NCI-H446 treated with DMSO at 0.1 percent for 48 hours (cell line): ENCODE measurements at regions not wholly inside any gene's neighbourhood (a gene's known extent, or its start where the extent isn't known, plus 50 kb on each side); places are given as distances from the start of the nearest gene placed in this dataset.
"Not testable (repeated sequence)": the region's sequence is repeated elsewhere in the genome, so short reads cannot be mapped to it uniquely, and the experiment has no call there.

Experiments used
- DNase-seq: peaks from one replicate; lab custom pipeline; 2025; lab: John Stamatoyannopoulos, UW

- no peak for DNase-seq
Observed at GRCh38 chr7:42685911-42686310, 226.0 kb downstream of the C7orf25 start.

- DNase-seq = no peak
Observed at GRCh38 chr7:42677751-42678699, 233.8 kb downstream of the C7orf25 start.

DNA sequence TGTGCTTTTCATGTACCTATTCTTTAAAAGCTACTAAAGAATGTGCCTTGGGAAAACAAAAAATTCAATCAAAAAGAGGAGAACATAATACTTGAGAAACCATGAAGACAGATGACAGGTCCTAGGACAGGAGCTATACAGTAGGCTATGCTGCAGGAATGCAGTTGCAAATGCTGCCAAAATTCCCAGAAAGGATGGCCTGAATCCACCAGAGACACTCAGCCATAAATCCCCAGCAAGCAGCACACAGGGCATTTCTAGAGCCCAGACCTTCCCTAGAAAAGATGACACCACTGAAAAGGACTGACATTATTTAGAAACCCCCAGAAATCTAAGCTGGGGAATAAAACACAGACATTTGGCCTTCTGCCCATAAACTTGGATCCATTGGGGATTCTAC lies 237.3 kb downstream of the C7orf25 start:
- DNase-seq = no peak

GRCh38 chr7:42673951-42674350 lies 237.9 kb downstream of the C7orf25 start:
- DNase-seq = no peak

DNA sequence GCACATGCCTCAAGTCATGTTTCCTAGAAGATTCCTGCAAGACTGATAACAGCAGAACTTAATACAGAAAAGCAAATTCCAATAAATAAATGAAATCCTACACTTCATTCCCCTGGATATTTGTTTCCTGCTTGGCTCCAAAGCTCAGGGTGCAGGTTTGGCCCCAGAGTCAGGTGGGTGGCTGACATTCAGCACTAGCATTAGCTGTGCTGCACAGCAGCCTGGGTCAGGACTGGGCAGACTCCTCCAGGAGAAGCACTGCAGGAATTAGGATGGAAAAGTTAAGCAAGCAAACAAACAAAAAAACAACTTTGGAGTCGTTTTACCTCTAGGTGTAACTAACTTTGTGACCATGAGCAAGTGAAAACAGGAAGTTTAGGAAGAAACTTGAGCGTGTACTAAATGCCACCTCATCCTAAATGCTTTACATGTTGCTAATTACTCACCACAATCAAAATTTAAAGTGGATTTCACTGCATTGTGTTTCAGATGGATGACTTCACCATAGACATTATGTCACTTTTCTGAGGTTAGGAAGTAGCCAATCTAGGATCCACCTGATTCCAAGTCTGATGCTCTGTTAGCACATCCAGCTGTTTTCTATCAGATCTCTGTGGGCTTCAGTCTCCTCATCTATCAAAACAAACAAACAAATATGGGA lies 239.4 kb downstream of the C7orf25 start:
- no peak for DNase-seq

DNA sequence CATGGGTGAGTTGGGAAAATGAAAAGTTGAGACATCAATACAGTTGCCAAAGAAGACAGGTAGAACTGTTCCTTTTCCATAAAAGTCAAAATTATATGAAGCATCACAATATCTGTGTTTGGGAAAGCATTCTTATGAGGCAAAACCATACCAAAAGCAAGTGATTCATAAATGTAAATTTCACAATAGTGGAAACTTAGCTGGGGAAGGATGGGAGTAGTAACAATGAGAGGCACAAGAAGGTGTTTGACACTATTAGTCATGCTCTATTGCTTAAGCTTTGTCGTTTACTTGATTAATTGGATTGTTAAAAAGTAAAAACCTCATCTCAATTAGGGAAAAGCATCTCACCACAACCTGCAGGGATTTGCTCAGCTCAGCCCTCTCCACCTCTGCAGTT lies 240.2 kb downstream of the C7orf25 start:
- no peak for DNase-seq

DNA sequence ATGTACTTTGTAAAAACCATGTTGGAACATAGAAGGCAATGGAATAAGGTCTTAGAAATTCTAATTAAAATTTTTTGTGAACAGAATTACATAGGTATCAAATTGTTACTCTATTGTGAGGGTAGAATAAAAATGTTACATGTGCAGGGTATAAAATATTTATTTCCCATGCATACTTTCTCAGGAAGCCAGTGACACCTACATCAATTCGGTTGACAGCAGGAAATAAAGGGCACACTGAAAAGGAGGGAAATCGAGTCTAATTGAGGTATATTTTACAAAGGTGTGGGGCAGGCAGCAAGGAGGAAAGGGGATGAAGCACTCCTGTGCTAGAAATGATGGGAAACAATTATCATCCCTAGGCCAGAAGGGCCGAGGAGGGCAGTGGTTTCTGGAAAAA lies 244.9 kb downstream of the C7orf25 start:
- DNase-seq = no peak

- no peak for DNase-seq
Observed at GRCh38 chr7:42662862-42663261, 249.0 kb downstream of the C7orf25 start.

- DNase-seq = no peak
Observed at GRCh38 chr7:42661312-42661711, 250.6 kb downstream of the C7orf25 start.

- no peak for DNase-seq
Observed at GRCh38 chr7:42650701-42651100, 261.2 kb downstream of the C7orf25 start.

- DNase-seq = no peak
Observed at GRCh38 chr7:42650171-42650570, 261.7 kb downstream of the C7orf25 start.

- DNase-seq = no peak
Observed at GRCh38 chr7:42645906-42646305, 266.0 kb downstream of the C7orf25 start.

DNA sequence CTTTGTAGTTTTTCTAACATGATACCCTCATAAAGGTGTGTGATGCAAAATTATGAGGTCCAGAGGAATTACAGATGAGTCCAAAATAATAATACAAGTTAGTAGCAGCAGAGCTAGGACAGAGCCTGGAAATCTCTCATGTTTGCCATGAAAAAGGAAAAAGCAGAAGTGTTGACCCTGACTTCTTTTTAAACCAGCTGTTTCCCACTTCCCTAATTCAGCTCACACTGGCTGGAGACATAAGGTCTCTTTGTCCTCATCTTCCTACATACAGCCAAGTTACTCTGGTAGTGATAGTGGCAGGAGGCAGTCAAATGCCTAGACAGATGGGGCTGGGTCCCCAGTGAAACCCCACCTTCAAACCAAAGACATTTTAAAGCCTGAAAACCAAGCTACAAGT lies 269.2 kb downstream of the C7orf25 start:
- DNase-seq = no peak

GRCh38 chr7:42639930-42640329 lies 271.9 kb downstream of the C7orf25 start:
- DNase-seq = no peak

DNA sequence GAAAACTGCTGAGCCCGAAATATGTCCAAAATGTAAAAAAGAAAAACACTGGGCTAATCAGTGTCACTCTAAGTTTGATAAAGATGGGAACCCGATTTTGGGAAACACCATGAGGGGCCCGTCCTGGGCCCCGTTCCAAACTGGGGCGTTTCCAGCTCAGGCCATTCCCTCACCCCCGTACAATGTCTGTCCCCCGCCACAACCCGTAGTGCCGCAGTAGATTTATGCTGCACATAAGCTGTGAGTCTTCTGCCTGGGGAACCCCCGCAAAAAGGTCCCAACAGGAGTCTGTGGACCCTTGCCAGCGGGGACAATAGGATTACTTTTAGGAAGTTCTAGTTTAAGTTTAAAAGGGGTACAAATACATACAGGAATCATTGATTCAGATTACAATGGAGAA lies 275.5 kb downstream of the C7orf25 start:
- DNase-seq = not testable (repeated sequence)

- DNase-seq = no peak
Observed at GRCh38 chr7:42628054-42628453, 283.8 kb downstream of the C7orf25 start.

GRCh38 chr7:42627626-42628025 lies 284.2 kb downstream of the C7orf25 start:
- no peak for DNase-seq

- DNase-seq = no peak
Observed at GRCh38 chr7:42627101-42627500, 284.8 kb downstream of the C7orf25 start.

DNA sequence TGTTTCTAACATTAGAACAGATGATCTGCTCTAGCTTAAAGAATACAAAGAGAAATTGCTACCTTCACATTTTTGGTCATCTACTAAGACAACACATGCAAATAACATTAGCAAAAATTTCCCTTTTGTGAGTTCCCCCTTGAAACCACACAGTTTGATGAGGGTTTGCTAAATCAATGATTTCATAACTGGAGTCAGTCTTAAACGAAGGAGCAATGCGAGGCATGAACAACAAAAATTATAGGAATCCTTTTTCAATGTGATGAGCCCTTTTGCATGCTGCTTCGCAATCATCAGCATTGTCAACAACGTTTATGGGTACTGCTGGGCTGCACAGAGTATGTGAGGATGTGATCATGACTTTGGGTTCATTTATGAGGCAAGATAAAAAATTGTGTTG lies 286.4 kb downstream of the C7orf25 start:
- no peak for DNase-seq

DNA sequence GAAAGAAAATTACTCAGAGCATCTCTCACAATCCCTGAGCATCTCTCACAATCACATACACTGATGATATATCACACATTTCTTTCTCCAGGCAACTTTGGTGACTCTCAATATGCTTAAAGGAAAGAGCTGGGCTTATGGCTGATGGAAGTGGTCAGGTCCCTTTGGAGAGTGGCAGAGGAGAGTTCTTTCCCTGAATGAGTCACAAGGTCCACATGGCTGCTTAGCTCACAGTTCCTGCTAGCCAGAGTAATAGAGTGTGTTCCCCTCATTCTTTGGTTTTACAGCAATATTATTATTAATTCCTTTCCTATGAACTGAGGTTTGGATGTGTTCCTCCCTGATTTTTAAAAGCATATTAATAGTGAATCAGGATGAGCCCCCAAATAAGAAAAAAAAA lies 287.4 kb downstream of the C7orf25 start:
- DNase-seq = no peak

DNA sequence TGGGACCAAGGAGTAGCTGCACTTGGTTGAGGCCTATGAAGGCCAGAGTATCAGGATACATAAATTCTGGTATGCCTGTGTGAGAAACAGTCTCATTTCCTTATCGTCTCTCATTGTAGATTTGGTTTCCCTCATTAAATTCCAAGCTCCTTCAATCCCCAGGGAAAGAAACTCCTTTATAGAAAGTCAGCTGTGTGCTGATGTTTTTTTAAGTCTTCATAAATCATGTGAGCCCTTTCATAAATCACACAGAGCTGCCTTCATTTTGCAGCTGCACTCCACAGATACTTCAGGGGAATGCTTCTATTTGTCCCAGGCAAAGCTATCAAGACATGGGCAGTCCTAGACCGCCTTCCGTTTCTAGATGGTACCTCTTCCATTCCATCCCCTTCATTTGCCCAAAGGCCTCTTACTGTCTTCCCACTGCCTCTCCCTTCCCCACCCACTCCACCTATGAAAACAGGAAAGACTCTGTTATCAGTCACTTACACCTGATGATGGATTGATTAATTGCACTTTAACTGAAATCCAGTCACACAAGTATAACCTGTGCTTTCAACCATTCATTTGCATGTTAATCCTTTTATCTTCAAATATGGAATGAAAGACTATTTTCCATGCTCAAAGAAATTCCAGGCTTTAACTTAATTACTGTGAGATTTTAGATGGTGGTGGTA lies 290.2 kb downstream of the C7orf25 start:
- DNase-seq = no peak

DNA sequence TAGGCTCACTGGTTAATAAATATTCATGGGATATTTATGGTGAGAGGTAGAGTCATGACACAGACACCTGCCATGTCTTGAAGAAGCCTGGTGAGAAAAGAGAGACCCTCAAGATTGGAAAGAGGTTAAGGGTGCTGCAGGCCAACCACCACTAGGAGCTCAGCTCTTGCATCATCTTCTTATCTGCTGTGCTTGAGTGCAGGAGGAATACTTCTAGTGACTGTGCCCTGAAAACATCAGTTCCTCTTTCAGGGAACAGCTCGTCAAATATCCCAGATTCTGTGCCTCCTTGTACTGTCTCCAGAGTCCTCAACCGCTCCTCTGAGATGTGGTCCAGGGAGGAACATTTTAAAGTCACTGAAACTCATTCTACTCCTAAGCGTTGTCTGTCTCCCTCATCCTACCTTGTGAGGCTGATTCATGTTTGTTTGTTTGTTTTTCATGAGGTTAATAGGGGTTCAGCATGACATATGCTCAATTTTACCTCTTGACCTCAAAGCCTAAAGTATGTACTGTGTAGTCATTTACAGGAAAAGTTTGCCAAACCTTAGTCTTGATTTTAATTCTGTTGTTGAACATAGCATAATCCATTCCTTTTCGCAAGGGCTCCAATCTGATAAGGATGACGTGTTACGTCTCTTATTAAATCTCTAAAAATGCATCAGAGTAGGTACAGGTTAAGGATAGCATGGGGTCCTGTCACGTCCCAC lies 293.1 kb downstream of the C7orf25 start:
- DNase-seq = no peak
